Gastroesophageal sphincter (tissue), 4 donors: ENCODE measurements at regions not wholly inside any gene's neighbourhood (a gene's known extent, or its start where the extent isn't known, plus 50 kb on each side); places are given as distances from the start of the nearest gene placed in this dataset.

Source experiments
- ATAC-seq: fragments of 150-250 bp; one replicate; pipeline ENCODE4 v1.9.1; 2016; ENCODE audit warnings: mild to moderate bottlenecking, moderate library complexity
- H3K27ac ChIP-seq, 4 donors: fragments of 200-600 bp; sonication (generic) in 3 of 4; 1 replicate in 3 of 4; 2 replicates in 1 of 4; pipeline ENCODE4 v1.5.1; 2016 to 2019
- H3K27me3 ChIP-seq: fragments of 200-600 bp; sonication (generic); one replicate; pipeline ENCODE4 v1.5.1; 2019
- H3K36me3 ChIP-seq, 2 donors: fragments of 200-600 bp; sonication (generic); one replicate each; pipeline ENCODE4 v1.5.1; 2019; ENCODE audit warnings: control low read depth in 1 of 2
- H3K4me1 ChIP-seq, 3 donors: fragments of 200-600 bp; sonication (generic); 1 replicate in 2 of 3; 2 replicates in 1 of 3; pipeline ENCODE4 v1.5.1; 2016 to 2019; ENCODE audit warnings: control low read depth in 2 of 3
- H3K4me3 ChIP-seq, 2 donors: fragments of 200-600 bp; sonication (generic); one replicate each; pipeline ENCODE4 v1.5.1; 2019; ENCODE audit warnings: mild to moderate bottlenecking in 1 of 2, moderate library complexity in 1 of 2
- H3K9me3 ChIP-seq, 3 donors: fragments of 200-600 bp; sonication (generic); one replicate each; pipeline ENCODE4 v1.5.1; 2017 to 2019; ENCODE audit warnings: control low read depth in 2 of 3
- CTCF ChIP-seq, 4 experiments: fragments of 200-600 bp in 2 of 4; fragments of 450-650 bp in 2 of 4; sonication (generic) in 1 of 4; IDR thresholded peaks; one replicate each; pipeline ENCODE4 v1.5.1; 2017 to 2019; ENCODE audit warnings: antibody characterized with exemption in 4 of 4, mild to moderate bottlenecking in 2 of 4, moderate library complexity in 2 of 4
- EP300 ChIP-seq: sonication (generic); formaldehyde crosslinking; IDR thresholded peaks from one replicate; pipeline ENCODE4 v1.6.1; 2017; ENCODE audit warnings: antibody characterized with exemption, mild to moderate bottlenecking
- POLR2A ChIP-seq, 2 donors: fragments of 450-650 bp; IDR thresholded peaks; one replicate each; pipeline ENCODE4 v1.6.1; 2017; ENCODE audit warnings: antibody characterized with exemption in 2 of 2, mild to moderate bottlenecking in 2 of 2, moderate library complexity in 1 of 2
- POLR2AphosphoS5 ChIP-seq: sonication (generic); formaldehyde crosslinking; IDR thresholded peaks from one replicate; pipeline ENCODE4 v1.6.1; 2017; ENCODE audit warnings: antibody characterized with exemption
- WGBS, 2 donors: methylation state at CpG; one replicate each; pipeline ENCODE4 v1.1.5; 2018; ENCODE audit warnings: low coverage in 1 of 2; 5-methylcytosine and 5-hydroxymethylcytosine counted together

- TF ChIP-seq POLR2AphosphoS5 (no peak), POLR2A (IDR thresholded peaks at IDR 0.05) (no peak), CTCF (IDR thresholded peaks at IDR 0.05) (no peak), EP300 (no peak)
- Histone ChIP-seq H3K4me3 (no peak overlapping the region), H3K27ac (peak overlapping the region in 3 of 4 donors; percentile 72 to 95 (median 82)), H3K36me3 (peaks cover 0 to 7% of the 10 kb centered on the region in 2 donors), H3K4me1 (peaks cover 0 to 89% (median 64%) of the 10 kb centered on the region in 3 donors), H3K27me3 (no peaks in the 10 kb centered on the region), H3K9me3 (no peaks in the 10 kb centered on the region)
- WGBS, 2 donors, result 79 to 89% methylated on average over 3 to 8 of the region's 36 CpGs
- ATAC-seq, result no peak
Measured at GRCh38 chr1:201718346-201719202, 110.4 kb upstream of the IPO9 start.

- no peak overlapping the region for H3K4me3 ChIP-seq
- H3K4me1 ChIP-seq, result peaks cover 0 to 89% (median 59%) of the 10 kb centered on the region in 3 donors
- peak; percentile 90 for ATAC-seq
Measured at GRCh38 chr1:201719812-201720521, 109.0 kb upstream of the IPO9 start.

GRCh38 chr1:201720522-201720844 is 108.5 kb upstream of the IPO9 start:
- no peak overlapping the region for H3K4me3 ChIP-seq
- peaks cover 0 to 7% of the 10 kb centered on the region in 2 donors for H3K36me3 ChIP-seq
- ATAC-seq, result no peak
- peak overlapping the region in 3 of 4 donors; percentile 72 to 85 (median 82) for H3K27ac ChIP-seq
- 68 to 86% methylated on average over 1 to 3 of the region's 3 CpGs for WGBS, 2 donors
- H3K4me1 ChIP-seq, result peaks cover 0 to 89% (median 54%) of the 10 kb centered on the region in 3 donors
- no peak for TF ChIP-seq EP300
- TF ChIP-seq POLR2AphosphoS5, result no peak
- TF ChIP-seq CTCF (IDR thresholded peaks at IDR 0.05), result no peak
- TF ChIP-seq POLR2A (IDR thresholded peaks at IDR 0.05), result no peak
- no peaks in the 10 kb centered on the region for H3K9me3 ChIP-seq
- H3K27me3 ChIP-seq, result no peaks in the 10 kb centered on the region

More at GRCh38 chr1:201719812-201720521, 109.0 kb upstream of the IPO9 start:
- TF ChIP-seq POLR2A (IDR thresholded peaks at IDR 0.05) (no peak), POLR2AphosphoS5 (peak; percentile 28), EP300 (no peak), CTCF (IDR thresholded peaks at IDR 0.05) (no peak)
- Histone ChIP-seq H3K9me3 (no peaks in the 10 kb centered on the region), H3K27ac (peak overlapping the region; percentile 26 to 85 (median 77)), H3K27me3 (no peaks in the 10 kb centered on the region), H3K36me3 (peaks cover 0 to 7% of the 10 kb centered on the region in 2 donors)
- WGBS, 2 donors, result 83% methylated on average over 1 of the region's 9 CpGs; no CpG with 5 or more reads in 1 of the 2 donors

GRCh38 chr1:201721082-201722049 is 107.6 kb upstream of the IPO9 start:
- peaks cover 0 to 81% (median 47%) of the 10 kb centered on the region in 3 donors for H3K4me1 ChIP-seq
- H3K27ac ChIP-seq, result peak overlapping the region in 3 of 4 donors; percentile 72 to 85 (median 82)
- TF ChIP-seq CTCF (IDR thresholded peaks at IDR 0.05) (no peak), POLR2A (IDR thresholded peaks at IDR 0.05) (no peak), EP300 (no peak), POLR2AphosphoS5 (no peak)

More at GRCh38 chr1:201721082-201722049, 107.6 kb upstream of the IPO9 start:
- Histone ChIP-seq H3K27me3 (no peaks in the 10 kb centered on the region), H3K4me3 (no peak overlapping the region), H3K36me3 (peaks cover 0 to 7% of the 10 kb centered on the region in 2 donors), H3K9me3 (no peaks in the 10 kb centered on the region)
- ATAC-seq, result peak; percentile 54
- 36 to 40% methylated on average over 10 to 13 of the region's 13 CpGs for WGBS, 2 donors
